Osteoblast (primary cell): ENCODE measurements at regions not wholly inside any gene's neighbourhood (a gene's known extent, or its start where the extent isn't known, plus 50 kb on each side); places are given as distances from the start of the nearest gene placed in this dataset.

Experiments
- DNase-seq: peaks from one replicate; pipeline ENCODE4 v3.0.0; 2011; ENCODE audit warnings: low spot score, mixed read lengths; ENCODE audit not compliant: insufficient read length; ENCODE audit errors: missing footprints
- H2AFZ ChIP-seq: 2 replicates; pipeline ENCODE4 v1.6.0; 2011; ENCODE audit warnings: mild to moderate bottlenecking, low read length
- H3K27ac ChIP-seq: 2 replicates; pipeline ENCODE4 v1.5.1; 2011; ENCODE audit warnings: mild to moderate bottlenecking, low read depth, low read length, moderate library complexity
- H3K27me3 ChIP-seq: 2 replicates; pipeline ENCODE4 v1.6.0; 2012; ENCODE audit warnings: mild to moderate bottlenecking, control low read depth, inconsistent platforms, low read length, moderate library complexity; ENCODE audit not compliant: insufficient read depth
- H3K36me3 ChIP-seq: 2 replicates; pipeline ENCODE4 v1.5.1; 2011; ENCODE audit warnings: mild to moderate bottlenecking, low read length, control low read depth, moderate library complexity; ENCODE audit not compliant: insufficient read depth
- H3K4me1 ChIP-seq: 2 replicates; pipeline ENCODE4 v1.5.1; 2011; ENCODE audit warnings: mild to moderate bottlenecking, low read length, control low read depth, moderate library complexity; ENCODE audit not compliant: insufficient read depth
- H3K4me2 ChIP-seq: 2 replicates; pipeline ENCODE4 v1.6.0; 2011; ENCODE audit warnings: mild to moderate bottlenecking, low read length; ENCODE audit not compliant: insufficient read depth
- H3K4me3 ChIP-seq: fragments of 200-600 bp; sonication (generic); 3 replicates; pipeline ENCODE4 v1.5.1; 2012; ENCODE audit warnings: mild to moderate bottlenecking, low read length, inconsistent platforms; ENCODE audit not compliant: insufficient read depth
- H3K79me2 ChIP-seq: 2 replicates; pipeline ENCODE4 v1.6.0; 2012; ENCODE audit warnings: mild to moderate bottlenecking, low read length, control low read depth, inconsistent platforms; ENCODE audit not compliant: insufficient read depth
- H3K9me3 ChIP-seq: 2 replicates; pipeline ENCODE4 v1.5.1; 2011; ENCODE audit warnings: low read depth, low read length, control low read depth
- H4K20me1 ChIP-seq: 2 replicates; pipeline ENCODE4 v1.6.0; 2012; ENCODE audit warnings: mild to moderate bottlenecking, low read length, control low read depth; ENCODE audit not compliant: insufficient read depth
- CTCF ChIP-seq: IDR thresholded peaks from 2 replicates; pipeline ENCODE4 v1.5.1; 2011; ENCODE audit warnings: mild to moderate bottlenecking, low read depth, low read length, moderate library complexity; ENCODE audit errors: extremely low read depth

- Histone ChIP-seq H3K27ac (no peak overlapping the region), H3K4me2 (no peak overlapping the region), H3K27me3 (no peaks in the 10 kb centered on the region), H3K4me3 (no peak overlapping the region), H3K79me2 (no peaks in the 10 kb centered on the region), H4K20me1 (no peaks in the 10 kb centered on the region), H3K4me1 (no peaks in the 10 kb centered on the region), H3K9me3 (no peaks in the 10 kb centered on the region), H3K36me3 (no peaks in the 10 kb centered on the region), H2AFZ (no peak overlapping the region)
- no peak for DNase-seq
- no peak for TF ChIP-seq CTCF
Measured at GRCh38 chr13:106873810-106874209, 305.9 kb upstream of the ARGLU1 start.

- H3K27ac ChIP-seq: no peak overlapping the region
- H3K79me2 ChIP-seq: no peaks in the 10 kb centered on the region
- H3K4me3 ChIP-seq: no peak overlapping the region
- H3K27me3 ChIP-seq: no peaks in the 10 kb centered on the region
- H3K9me3 ChIP-seq: no peaks in the 10 kb centered on the region
- H3K4me2 ChIP-seq: no peak overlapping the region
- DNase-seq: no peak
- H3K4me1 ChIP-seq: no peaks in the 10 kb centered on the region
- H2AFZ ChIP-seq: no peak overlapping the region
- TF ChIP-seq CTCF: no peak
- H4K20me1 ChIP-seq: no peaks in the 10 kb centered on the region
- H3K36me3 ChIP-seq: no peaks in the 10 kb centered on the region
Measured at GRCh38 chr13:106867249-106867648, 299.3 kb upstream of the ARGLU1 start.

GRCh38 chr13:106865716-106866440 is 297.9 kb upstream of the ARGLU1 start:
- DNase-seq: no peak
- H3K9me3 ChIP-seq: no peaks in the 10 kb centered on the region
- H3K27ac ChIP-seq: no peak overlapping the region
- H3K36me3 ChIP-seq: no peaks in the 10 kb centered on the region
- H3K4me3 ChIP-seq: no peak overlapping the region
- no peak overlapping the region for H2AFZ ChIP-seq
- TF ChIP-seq CTCF: no peak
- H3K4me1 ChIP-seq: no peaks in the 10 kb centered on the region
- no peaks in the 10 kb centered on the region for H3K79me2 ChIP-seq
- no peak overlapping the region for H3K4me2 ChIP-seq
- no peaks in the 10 kb centered on the region for H3K27me3 ChIP-seq
- H4K20me1 ChIP-seq: no peaks in the 10 kb centered on the region

GRCh38 chr13:106859533-106859904 is 291.6 kb upstream of the ARGLU1 start:
- Histone ChIP-seq H2AFZ (no peak overlapping the region), H3K79me2 (no peaks in the 10 kb centered on the region)
- no peak for TF ChIP-seq CTCF

More at GRCh38 chr13:106859533-106859904, 291.6 kb upstream of the ARGLU1 start:
- no peak overlapping the region for H3K27ac ChIP-seq
- DNase-seq: no peak
- H3K36me3 ChIP-seq: no peaks in the 10 kb centered on the region
- no peak overlapping the region for H3K4me2 ChIP-seq
- no peaks in the 10 kb centered on the region for H4K20me1 ChIP-seq
- no peaks in the 10 kb centered on the region for H3K9me3 ChIP-seq
- no peak overlapping the region for H3K4me3 ChIP-seq
- H3K4me1 ChIP-seq: no peaks in the 10 kb centered on the region
- H3K27me3 ChIP-seq: no peaks in the 10 kb centered on the region
